ENCODE measurements at regions not wholly inside any gene's neighbourhood (a gene's known extent, or its start where the extent isn't known, plus 50 kb on each side); places are given as distances from the start of the nearest gene placed in this dataset.
"Not testable (repeated sequence)": the region's sequence is repeated elsewhere in the genome, so short reads cannot be mapped to it uniquely, and the experiment has no call there.

GRCh38 chr6:43927532-43928210, 157.7 kb downstream of the VEGFA start:
- TF ChIP-seq CTCF (IDR thresholded peaks at IDR 0.05): peak in 3 of 6 experiments; percentile 13 to 20 (median 20)
- no peak for TF ChIP-seq POLR2A (IDR thresholded peaks at IDR 0.05)
- H3K4me3 ChIP-seq: no peak overlapping the region
- H3K4me1 ChIP-seq: peaks cover 6 to 19% (median 9%) of the 10 kb centered on the region in 4 donors
- DNase-seq: peak in 2 of 3 donors; percentile 63
- no peaks in the 10 kb centered on the region for H3K9me3 ChIP-seq
- H3K27ac ChIP-seq: peak overlapping the region in 2 of 4 donors; percentile 44 to 83
- no peaks in the 10 kb centered on the region for H3K27me3 ChIP-seq
- H3K36me3 ChIP-seq: no peaks in the 10 kb centered on the region

DNA sequence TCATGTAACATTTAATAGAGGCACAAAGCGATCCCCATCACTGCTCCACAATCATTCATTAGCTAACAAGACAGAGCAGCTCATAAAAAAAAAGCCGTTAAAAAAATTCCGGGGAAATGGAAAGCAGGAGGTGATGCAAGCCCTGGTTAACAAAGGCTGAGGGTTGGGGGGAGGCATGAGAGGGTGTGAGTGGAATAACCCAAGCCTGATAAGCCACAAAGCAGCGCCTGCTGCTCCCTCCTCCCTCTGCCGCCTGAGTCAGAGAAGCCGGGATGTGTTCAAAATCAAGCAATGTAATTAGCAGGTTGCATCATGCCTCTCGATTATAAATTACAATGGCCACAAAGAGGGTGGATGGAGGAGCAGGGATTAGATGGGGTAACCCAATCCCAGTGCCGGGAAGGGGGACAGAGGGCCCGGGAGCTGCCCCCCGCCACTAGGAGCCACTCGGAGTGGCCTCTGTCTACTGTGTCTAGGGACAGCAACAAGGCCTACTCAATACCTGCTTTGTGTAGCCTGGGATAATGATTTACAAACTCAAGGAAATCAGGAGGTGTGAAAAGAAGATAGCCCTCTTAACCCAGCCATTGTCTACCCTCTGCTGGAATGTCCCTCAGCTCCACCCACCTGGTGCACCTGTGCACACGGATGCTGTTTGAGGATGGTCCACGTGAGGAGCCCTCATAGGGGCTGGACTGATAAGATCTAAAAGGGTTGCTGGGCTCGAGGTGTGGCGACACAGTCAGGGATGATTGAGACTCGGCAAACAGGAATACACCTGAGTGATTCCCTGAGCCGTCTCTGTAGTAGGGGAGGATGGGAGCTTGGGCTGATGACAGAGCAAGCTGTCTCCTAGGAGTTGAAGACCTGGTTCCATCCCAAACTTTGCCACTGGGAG, 156.9 kb downstream of the VEGFA start:
- Histone ChIP-seq H3K9me3 (no peaks in the 10 kb centered on the region), H3K4me1 (peaks cover 6 to 19% (median 9%) of the 10 kb centered on the region in 4 donors), H3K36me3 (no peaks in the 10 kb centered on the region), H3K27ac (peak overlapping the region in 2 of 4 donors; percentile 52 to 83), H3K4me3 (no peak overlapping the region), H3K27me3 (no peaks in the 10 kb centered on the region)
- peak in 2 of 3 donors; percentile 70 to 82 for DNase-seq
- no peak for TF ChIP-seq POLR2A (IDR thresholded peaks at IDR 0.05)
- TF ChIP-seq CTCF (IDR thresholded peaks at IDR 0.05): no peak

DNA sequence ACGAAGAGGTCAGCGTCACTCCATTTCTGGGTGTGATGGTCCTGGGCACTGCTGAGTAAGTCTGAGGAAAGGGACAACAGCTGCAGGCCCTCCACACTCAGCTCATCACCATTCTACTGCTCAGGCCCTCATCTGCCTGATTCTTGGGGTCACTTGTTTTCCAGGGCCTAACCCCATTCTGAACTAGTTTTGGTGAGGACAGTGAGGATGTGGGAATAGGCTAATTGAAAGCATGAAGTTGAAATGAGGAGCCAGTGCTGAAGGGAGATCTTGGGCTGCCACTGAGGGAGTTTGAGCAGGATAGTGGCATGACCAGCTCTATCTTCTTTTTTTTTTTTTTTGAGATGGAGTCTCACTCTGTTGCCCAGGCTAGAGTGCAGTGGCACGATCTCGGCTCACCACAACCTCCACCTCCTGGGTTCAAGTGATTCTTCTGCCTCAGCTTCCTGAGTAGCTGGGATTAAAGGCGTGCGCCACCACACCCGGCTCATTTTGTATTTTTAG, 155.7 kb downstream of the VEGFA start:
- peaks cover 6 to 19% (median 9%) of the 10 kb centered on the region in 4 donors for H3K4me1 ChIP-seq
- not testable (repeated sequence) for H3K4me3 ChIP-seq, H3K36me3 ChIP-seq, DNase-seq, H3K9me3 ChIP-seq, H3K27me3 ChIP-seq, H3K27ac ChIP-seq

DNA sequence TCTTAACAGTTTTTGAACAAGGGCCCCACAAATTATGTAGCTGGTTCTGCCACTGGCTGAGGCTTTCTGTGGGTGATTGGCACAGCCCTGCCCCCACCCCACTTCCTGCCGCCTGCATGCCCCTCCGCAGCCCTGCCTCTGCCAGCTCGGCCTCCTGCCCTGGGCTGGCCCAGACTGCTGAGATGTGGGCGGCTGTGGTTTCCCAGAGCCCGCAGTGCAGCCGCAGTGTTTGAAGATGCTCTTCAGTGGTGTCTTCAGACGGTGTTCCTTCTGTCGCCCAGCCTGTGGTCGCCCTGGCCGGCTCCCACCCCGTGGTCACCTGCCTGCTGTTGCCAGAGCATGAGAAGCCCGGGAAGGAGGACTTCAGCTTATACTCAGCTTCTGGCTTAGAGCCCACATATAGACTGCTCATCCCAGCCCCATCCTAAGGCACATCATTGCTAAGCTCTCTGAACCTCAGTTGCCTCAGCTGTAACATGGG, 154.3 kb downstream of the VEGFA start:
- peak in 2 of 3 donors; percentile 23 to 44 for DNase-seq
- TF ChIP-seq POLR2A (IDR thresholded peaks at IDR 0.05): no peak
- TF ChIP-seq CTCF (IDR thresholded peaks at IDR 0.05): no peak
- Histone ChIP-seq H3K4me1 (peaks cover 6 to 19% (median 9%) of the 10 kb centered on the region in 4 donors), H3K9me3 (no peaks in the 10 kb centered on the region), H3K4me3 (no peak overlapping the region), H3K27ac (no peak overlapping the region), H3K27me3 (no peaks in the 10 kb centered on the region), H3K36me3 (no peaks in the 10 kb centered on the region)

GRCh38 chr6:43923376-43924221, 153.6 kb downstream of the VEGFA start:
- TF ChIP-seq CTCF (IDR thresholded peaks at IDR 0.05): no peak
- Histone ChIP-seq H3K27ac (no peak overlapping the region), H3K4me1 (peaks cover 6 to 19% (median 9%) of the 10 kb centered on the region in 4 donors), H3K36me3 (no peaks in the 10 kb centered on the region), H3K9me3 (no peaks in the 10 kb centered on the region), H3K4me3 (no peak overlapping the region), H3K27me3 (no peaks in the 10 kb centered on the region)
- DNase-seq: peak in 1 of 3 donors; percentile 28
